ENCODE measurements at regions not wholly inside any gene's neighbourhood (a gene's known extent, or its start where the extent isn't known, plus 50 kb on each side); places are given as distances from the start of the nearest gene placed in this dataset.
A peak's percentile ranks its signal among the peaks of the same experiment; 100 is the strongest.

- DNase-seq (ENCODE audit: low read depth), result no peak
Measured at GRCh38 chr5:92994392-92994791, 586.6 kb downstream of the NR2F1-AS1 start.

- no peak for DNase-seq (ENCODE audit: low read depth)
Measured at GRCh38 chr5:92992073-92992472, 588.9 kb downstream of the NR2F1-AS1 start.

- peak; percentile 12 for DNase-seq (ENCODE audit: low read depth)
Measured at GRCh38 chr5:92991581-92992067, 589.4 kb downstream of the NR2F1-AS1 start.

DNA sequence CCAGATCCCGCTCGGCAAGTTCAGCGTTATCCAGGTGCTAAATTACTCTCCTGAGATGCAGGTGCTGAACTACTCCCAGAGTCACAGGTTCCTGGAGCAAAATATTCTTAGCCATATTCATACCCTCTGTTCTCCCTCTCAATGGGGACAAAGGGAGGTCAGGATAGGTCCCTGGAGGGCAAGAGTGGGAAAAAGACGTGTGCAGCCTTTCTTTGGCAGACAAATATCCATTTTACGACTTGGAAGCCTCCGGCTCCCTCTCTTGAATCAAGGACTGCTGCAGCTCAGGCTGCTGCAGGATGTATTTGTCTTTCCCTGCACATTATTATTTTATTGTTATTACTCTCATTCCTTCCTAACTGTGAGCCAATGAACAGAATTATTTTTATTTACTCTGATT lies 590.2 kb downstream of the NR2F1-AS1 start:
- no peak for DNase-seq (ENCODE audit: low read depth)

DNA sequence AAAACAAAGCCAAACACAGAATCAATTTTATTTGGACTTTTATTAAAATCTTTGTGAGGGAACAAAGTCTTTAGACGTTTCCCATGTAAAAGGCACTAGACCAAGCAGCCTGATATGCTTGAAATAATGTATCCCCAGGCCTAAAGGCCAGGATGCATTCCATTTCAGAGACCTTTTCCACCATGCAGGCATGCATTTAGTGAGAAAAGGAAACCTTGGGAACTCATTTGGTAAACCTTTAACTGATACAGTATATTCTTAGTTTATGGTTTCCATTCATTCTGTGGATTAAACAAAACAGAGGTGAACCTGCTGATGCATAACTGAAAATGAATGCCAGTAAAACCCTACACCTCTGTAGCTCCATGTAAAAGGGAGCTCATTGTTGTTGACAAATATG lies 600.0 kb downstream of the NR2F1-AS1 start:
- DNase-seq (ENCODE audit: low read depth), result no peak

GRCh38 chr5:92980491-92980890 lies 600.5 kb downstream of the NR2F1-AS1 start:
- DNase-seq (ENCODE audit: low read depth), result no peak

GRCh38 chr5:92979716-92980115 lies 601.3 kb downstream of the NR2F1-AS1 start:
- no peak for DNase-seq (ENCODE audit: low read depth)

GRCh38 chr5:92977846-92978540 lies 603.0 kb downstream of the NR2F1-AS1 start:
- no peak for DNase-seq (ENCODE audit: low read depth)

DNA sequence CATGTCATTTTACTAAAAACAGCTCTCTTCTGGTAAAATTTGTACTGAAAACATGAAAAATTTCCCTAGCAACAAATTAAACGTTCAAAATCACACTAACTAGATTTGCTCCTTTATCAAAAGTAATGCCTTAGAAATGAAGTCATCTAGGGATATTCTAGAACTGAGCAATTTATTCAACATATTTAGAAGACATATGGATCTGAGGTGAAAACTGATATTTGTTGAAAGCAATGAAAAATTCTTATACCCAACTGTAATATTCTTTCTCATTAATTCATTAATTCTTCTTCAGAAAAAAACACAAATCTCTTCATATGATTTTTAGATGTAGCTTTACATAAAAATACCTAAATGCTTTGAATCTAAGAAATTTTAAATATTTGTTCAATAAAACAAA lies 604.9 kb downstream of the NR2F1-AS1 start:
- no peak for DNase-seq (ENCODE audit: low read depth)

- DNase-seq (ENCODE audit: low read depth), result peak; percentile 12
Measured at GRCh38 chr5:92969781-92970237, 611.2 kb downstream of the NR2F1-AS1 start.

GRCh38 chr5:92969191-92969780 lies 611.7 kb downstream of the NR2F1-AS1 start:
- DNase-seq (ENCODE audit: low read depth), result no peak

DNA sequence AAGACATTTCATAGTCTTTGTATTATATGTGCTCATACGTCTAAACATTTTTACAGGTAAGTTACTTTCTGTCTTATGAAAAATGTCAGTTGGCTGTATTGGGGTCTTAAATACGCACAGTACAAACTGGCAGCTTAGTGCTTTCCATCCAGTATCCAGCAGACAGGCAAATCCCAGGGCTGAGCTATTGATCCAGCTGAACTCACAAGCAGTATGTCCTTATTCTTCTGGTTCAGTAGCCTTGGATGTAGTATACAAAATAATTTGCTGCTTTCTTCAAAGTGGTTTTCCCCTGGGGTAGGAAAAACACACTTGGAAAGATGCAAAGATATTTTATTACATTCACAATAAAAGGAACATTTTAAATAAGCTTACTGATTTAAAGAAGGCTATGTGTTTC lies 617.2 kb downstream of the NR2F1-AS1 start:
- no peak for DNase-seq (ENCODE audit: low read depth)

- no peak for DNase-seq (ENCODE audit: low read depth)
Measured at GRCh38 chr5:92962752-92963151, 618.3 kb downstream of the NR2F1-AS1 start.

DNA sequence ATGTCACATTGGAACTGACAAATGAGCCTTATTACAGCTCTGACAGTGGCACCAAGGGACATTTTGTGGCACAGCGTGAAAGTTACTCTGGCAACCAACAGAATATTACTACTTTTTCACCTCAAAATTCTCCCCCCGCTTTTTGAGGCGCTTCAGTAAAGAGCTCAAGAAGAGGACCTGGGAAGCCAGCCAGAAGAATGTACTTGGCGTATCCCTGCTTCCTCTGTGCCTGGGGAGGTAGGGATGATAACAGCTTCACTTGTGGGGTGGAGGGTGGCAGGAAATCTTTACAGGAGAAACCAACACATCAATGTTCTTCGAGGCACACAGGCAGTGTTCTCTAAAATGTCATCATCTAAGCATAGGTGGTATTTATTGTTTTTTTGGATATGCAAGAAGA lies 624.1 kb downstream of the NR2F1-AS1 start:
- DNase-seq (ENCODE audit: low read depth), result no peak

DNA sequence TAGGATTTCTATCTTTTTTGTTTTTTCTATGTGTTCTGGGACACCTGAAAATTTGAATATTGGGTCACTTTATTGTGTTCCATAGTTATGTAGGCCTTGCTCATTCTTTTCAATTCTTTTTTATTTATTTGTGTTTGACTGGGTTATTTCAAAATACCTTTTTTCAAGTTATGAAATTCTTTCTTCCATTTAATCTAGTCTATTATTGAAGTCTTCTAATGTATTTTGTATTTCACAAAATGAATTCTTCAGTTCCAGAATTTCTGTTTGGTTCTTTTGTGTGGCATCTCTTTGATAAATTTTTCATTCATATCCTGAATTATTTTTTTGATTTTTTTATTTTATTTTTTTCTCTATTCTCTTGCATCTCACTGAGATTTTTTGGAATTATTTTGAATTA lies 628.8 kb downstream of the NR2F1-AS1 start:
- DNase-seq (ENCODE audit: low read depth), result no peak

DNA sequence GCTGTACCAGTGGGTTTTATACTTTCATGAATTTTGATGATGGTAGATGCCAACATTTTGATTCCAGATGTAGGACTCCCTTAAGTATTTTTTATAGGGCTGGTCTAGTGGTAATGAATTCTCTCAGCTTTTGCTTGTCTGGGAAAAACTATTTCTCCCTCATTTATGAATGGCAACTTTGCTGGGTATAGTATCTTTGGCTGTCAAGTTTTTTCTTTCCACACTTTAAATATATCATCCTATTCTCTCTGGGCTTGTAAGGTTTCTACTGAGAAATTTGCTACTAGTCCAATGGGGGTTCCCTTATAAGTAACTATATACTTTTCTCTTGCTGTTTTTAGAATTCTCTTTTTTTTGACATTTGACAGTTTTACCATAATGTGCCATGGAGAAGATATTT lies 629.3 kb downstream of the NR2F1-AS1 start:
- DNase-seq (ENCODE audit: low read depth), result no peak

DNA sequence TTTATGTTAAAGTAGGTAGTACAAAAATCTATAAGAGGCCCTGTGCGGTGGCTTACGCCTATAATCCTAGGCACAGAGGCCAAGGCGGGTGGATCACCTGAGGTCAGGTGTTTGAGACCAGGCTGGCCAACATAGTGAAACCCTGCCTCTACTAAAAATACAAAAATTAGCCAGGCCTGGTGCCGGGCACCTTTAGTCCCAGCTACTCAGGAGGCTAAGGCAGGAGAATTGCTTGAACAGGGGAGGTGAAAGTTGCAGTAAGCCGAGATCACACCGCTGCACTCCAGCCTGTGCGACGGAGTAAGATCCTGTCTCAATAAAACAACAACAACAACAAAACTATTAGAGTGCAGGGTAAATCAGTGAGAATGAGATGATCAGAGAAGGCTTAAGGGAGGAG lies 634.5 kb downstream of the NR2F1-AS1 start:
- DNase-seq (ENCODE audit: low read depth), result no peak

DNA sequence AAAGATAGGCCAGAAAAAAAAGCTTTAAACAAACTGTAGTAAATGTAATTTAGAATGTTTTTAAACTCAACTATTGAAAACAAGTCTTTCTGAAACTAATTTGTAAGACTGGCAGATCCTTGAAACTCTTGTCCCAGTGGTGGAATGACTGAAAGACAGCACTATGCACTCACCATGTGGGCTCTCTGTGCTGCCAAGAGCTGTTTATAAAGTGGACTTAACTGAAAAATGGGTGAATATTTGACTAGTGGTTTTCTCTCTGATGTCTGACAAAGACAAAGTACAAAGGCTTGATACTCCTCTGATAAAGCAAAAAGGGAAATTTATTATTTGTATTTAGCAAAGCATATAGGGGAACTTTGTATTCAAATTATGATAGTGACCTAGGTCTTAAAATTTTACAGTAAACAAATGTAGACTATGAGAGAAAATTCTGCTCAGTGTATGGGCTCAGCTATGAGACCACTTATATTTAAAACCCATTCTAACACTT lies 635.4 kb downstream of the NR2F1-AS1 start:
- peak; percentile 33 for DNase-seq (ENCODE audit: low read depth)

- DNase-seq (ENCODE audit: low read depth), result peak; percentile 61
Measured at GRCh38 chr5:92944903-92945604, 636.0 kb downstream of the NR2F1-AS1 start.

DNA sequence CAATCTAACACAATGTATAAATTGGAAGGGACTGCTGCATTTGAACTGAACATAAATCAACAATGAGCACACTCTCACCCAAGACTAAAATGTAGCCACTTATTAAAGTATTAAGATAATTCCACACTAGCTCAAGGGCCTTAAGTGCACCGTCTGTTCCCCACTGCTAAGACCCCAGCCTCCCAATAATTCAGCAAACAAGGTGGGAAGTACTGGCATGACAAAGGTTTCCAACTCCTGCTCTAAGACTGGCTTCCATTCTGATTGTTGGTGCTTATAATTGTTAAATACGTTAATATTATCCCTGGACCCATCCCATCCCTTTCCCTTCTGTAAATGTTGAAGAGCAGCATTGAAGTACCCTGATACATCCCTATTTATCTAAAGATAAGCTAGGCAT lies 636.7 kb downstream of the NR2F1-AS1 start:
- DNase-seq (ENCODE audit: low read depth), result no peak

DNA sequence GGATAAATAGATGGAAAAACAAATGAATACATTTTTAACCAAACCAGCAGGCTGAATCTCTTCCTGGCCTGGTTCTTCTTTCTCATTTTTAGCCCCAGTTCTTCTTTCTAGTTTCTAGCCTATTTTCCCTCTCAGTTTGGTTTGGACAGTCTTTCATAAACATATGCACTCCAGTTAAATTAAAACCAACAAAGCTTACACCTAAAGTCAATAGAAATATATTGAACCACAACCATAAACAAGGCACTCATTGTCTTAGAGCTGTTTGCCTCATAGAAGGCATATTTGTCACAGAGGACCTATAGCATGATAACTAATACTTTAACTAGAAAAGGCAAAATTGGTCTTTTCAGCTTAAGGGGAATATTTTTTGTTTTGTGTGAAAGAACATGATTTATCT lies 638.3 kb downstream of the NR2F1-AS1 start:
- no peak for DNase-seq (ENCODE audit: low read depth)

DNA sequence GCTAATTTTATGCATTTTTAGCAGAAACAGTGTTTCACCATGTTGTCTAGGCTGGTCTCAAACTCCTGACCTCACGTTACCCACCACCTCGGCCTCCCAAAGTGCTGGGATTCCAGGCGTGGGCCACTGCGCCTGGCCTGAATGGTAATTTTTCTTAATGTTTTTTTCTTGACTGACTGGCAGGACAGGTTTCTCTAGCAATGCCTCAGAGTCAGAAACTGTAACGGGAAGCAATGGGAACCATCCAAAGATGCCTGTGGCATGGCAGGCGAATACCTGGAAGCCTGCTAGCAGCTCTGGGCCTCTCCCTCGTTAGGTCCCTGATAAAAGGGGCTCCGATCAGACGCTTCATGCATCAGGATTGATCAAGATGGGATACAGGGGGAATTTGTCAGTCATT lies 639.2 kb downstream of the NR2F1-AS1 start:
- no peak for DNase-seq (ENCODE audit: low read depth)

GRCh38 chr5:92939428-92939827 lies 641.6 kb downstream of the NR2F1-AS1 start:
- no peak for DNase-seq (ENCODE audit: low read depth)
